ENCODE measurements at regions not wholly inside any gene's neighbourhood (a gene's known extent, or its start where the extent isn't known, plus 50 kb on each side); places are given as distances from the start of the nearest gene placed in this dataset.

DNA sequence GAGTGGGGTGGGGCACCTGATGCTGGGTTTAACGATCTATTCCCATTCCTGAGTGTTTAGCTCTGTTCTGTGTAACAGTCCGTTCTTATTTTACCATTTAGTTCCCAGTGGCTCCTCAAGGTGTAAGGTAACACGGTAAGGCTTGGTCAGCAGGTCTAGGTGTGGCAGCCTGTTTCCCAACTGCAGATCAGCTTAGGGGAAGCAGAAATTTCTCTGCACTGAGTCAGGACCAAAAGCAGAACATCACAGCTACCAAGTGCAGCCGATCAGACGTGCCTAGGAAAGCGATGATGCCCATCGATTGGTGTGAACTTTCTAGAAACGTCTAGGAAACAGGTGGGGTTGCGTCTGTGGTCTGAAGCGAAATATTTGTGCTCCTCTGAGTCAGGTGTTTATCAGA lies 240.1 kb downstream of the STIM2 start:
- ChIA-PET POLR2A (no interaction called here), CTCF (no interaction called here)
- H3K4me1 ChIP-seq = no peaks in the 10 kb centered on the region
- no peak for DNase-seq (ENCODE audit: low read depth in 1 of 2, low spot score in 1 of 2)
- no peak for TF ChIP-seq HOXA7 (CRISPR knock-in tag; IDR thresholded peaks at IDR 0.05)
- no peak for TF ChIP-seq JUN (IDR thresholded peaks at IDR 0.05)
- no peak for TF ChIP-seq PHF8 (IDR thresholded peaks at IDR 0.05; ENCODE audit: borderline replicate concordance, low read depth)
- TF ChIP-seq, protein P1, sequence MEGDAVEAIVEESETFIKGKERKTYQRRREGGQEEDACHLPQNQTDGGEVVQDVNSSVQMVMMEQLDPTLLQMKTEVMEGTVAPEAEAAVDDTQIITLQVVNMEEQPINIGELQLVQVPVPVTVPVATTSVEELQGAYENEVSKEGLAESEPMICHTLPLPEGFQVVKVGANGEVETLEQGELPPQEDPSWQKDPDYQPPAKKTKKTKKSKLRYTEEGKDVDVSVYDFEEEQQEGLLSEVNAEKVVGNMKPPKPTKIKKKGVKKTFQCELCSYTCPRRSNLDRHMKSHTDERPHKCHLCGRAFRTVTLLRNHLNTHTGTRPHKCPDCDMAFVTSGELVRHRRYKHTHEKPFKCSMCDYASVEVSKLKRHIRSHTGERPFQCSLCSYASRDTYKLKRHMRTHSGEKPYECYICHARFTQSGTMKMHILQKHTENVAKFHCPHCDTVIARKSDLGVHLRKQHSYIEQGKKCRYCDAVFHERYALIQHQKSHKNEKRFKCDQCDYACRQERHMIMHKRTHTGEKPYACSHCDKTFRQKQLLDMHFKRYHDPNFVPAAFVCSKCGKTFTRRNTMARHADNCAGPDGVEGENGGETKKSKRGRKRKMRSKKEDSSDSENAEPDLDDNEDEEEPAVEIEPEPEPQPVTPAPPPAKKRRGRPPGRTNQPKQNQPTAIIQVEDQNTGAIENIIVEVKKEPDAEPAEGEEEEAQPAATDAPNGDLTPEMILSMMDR (IDR thresholded peaks at IDR 0.05) = no peak
- no peak for TF ChIP-seq SREBF2 (IDR thresholded peaks at IDR 0.05)
- TF ChIP-seq, protein P2, sequence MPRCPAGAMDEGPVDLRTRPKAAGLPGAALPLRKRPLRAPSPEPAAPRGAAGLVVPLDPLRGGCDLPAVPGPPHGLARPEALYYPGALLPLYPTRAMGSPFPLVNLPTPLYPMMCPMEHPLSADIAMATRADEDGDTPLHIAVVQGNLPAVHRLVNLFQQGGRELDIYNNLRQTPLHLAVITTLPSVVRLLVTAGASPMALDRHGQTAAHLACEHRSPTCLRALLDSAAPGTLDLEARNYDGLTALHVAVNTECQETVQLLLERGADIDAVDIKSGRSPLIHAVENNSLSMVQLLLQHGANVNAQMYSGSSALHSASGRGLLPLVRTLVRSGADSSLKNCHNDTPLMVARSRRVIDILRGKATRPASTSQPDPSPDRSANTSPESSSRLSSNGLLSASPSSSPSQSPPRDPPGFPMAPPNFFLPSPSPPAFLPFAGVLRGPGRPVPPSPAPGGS (IDR thresholded peaks at IDR 0.05) = no peak
- TF ChIP-seq CHD2 (IDR thresholded peaks at IDR 0.05; ENCODE audit: low read length, partially characterized antibody) = no peak
- FAIRE-seq = no peak
- 19% methylated on average over 10 of the region's 10 CpGs for WGBS (ENCODE audit: missing lambda C conversion rate)
- no peak overlapping the region for H3K27ac ChIP-seq
- no peaks in the 10 kb centered on the region for H3K9me3 ChIP-seq
- ATAC-seq = no peak
- no peak overlapping the region for H3K4me3 ChIP-seq
- H3K4me2 ChIP-seq = no peak overlapping the region

DNA sequence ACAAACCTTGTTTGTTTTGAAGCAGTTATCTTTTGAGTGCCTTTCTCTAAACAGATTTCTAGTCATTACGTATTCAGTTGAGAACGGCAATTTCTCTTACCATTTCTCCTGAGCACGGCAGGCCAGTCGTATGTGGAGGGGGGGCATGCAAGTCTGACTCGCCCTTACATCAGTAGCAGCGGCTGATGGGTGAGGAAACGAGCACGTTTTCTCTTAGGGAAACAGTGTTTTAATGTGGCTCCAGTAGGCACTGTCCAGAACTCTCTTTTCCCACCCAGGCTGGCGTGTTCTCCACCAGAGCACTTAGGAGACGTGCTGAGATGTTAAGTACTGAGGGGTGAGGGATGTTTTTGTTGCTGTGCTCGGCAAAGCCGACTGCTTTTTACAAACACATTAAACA lies 240.5 kb downstream of the STIM2 start:
- ATAC-seq (no peak), FAIRE-seq (no peak), DNase-seq (ENCODE audit: low read depth in 1 of 2, low spot score in 1 of 2) (no peak)
- ChIA-PET CTCF (no interaction called here), POLR2A (no interaction called here)
- no peaks in the 10 kb centered on the region for H3K4me1 ChIP-seq
- 41% methylated on average over 12 of the region's 12 CpGs for WGBS (ENCODE audit: missing lambda C conversion rate)
- H3K4me2 ChIP-seq = no peak overlapping the region
- TF ChIP-seq HOXB13 (CRISPR knock-in tag; IDR thresholded peaks at IDR 0.05; ENCODE audit: low read depth) = no peak
- no peak for TF ChIP-seq EP300 (IDR thresholded peaks at IDR 0.05)
- no peak for TF ChIP-seq HOXB5 (CRISPR knock-in tag; IDR thresholded peaks at IDR 0.05)
- TF ChIP-seq, protein P3, sequence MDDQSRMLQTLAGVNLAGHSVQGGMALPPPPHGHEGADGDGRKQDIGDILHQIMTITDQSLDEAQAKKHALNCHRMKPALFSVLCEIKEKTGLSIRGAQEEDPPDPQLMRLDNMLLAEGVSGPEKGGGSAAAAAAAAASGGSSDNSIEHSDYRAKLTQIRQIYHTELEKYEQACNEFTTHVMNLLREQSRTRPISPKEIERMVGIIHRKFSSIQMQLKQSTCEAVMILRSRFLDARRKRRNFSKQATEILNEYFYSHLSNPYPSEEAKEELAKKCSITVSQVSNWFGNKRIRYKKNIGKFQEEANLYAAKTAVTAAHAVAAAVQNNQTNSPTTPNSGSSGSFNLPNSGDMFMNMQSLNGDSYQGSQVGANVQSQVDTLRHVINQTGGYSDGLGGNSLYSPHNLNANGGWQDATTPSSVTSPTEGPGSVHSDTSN (IDR thresholded peaks at IDR 0.05) = no peak
- no peaks in the 10 kb centered on the region for H3K9me3 ChIP-seq
- no peak overlapping the region for H3K4me3 ChIP-seq
- H3K27ac ChIP-seq = no peak overlapping the region

DNA sequence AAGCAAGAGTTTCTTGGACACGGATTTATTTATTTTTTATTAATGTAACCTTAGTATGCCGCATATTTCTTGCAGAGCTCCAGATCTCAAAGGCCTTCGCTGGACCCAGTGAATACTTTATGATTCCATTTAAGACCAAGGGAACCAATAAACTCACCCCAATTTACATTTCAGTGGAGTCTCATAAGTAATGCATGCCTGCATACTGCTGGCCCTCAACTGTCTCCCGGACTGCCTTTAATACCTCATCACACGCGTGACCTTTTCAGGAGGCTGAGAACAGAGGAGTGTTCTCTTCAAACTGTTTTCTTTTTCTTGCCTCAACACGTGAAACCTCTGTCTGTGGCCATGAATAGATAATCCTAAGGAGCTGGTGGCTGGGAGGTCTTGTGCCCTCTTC lies 240.9 kb downstream of the STIM2 start:
- WGBS (ENCODE audit: missing lambda C conversion rate) = 58% methylated on average over 7 of the region's 7 CpGs
- Histone ChIP-seq H3K4me3 (no peak overlapping the region), H3K9me3 (no peaks in the 10 kb centered on the region), H3K27ac (no peak overlapping the region), H3K4me2 (no peak overlapping the region), H3K4me1 (no peaks in the 10 kb centered on the region)
- CTCF ChIA-PET = no interaction called here
- FAIRE-seq = no peak
- TF ChIP-seq NFE2L2 (conservative IDR thresholded peaks at IDR 0.05; ENCODE audit: low read length) (no peak), BHLHE40 (IDR thresholded peaks at IDR 0.05; ENCODE audit: low read depth, low read length) (no peak), NPAS2 (CRISPR knock-in tag; IDR thresholded peaks at IDR 0.05; ENCODE audit: borderline replicate concordance) (no peak), JUN (IDR thresholded peaks at IDR 0.05) (no peak)
- TF ChIP-seq, protein P4, sequence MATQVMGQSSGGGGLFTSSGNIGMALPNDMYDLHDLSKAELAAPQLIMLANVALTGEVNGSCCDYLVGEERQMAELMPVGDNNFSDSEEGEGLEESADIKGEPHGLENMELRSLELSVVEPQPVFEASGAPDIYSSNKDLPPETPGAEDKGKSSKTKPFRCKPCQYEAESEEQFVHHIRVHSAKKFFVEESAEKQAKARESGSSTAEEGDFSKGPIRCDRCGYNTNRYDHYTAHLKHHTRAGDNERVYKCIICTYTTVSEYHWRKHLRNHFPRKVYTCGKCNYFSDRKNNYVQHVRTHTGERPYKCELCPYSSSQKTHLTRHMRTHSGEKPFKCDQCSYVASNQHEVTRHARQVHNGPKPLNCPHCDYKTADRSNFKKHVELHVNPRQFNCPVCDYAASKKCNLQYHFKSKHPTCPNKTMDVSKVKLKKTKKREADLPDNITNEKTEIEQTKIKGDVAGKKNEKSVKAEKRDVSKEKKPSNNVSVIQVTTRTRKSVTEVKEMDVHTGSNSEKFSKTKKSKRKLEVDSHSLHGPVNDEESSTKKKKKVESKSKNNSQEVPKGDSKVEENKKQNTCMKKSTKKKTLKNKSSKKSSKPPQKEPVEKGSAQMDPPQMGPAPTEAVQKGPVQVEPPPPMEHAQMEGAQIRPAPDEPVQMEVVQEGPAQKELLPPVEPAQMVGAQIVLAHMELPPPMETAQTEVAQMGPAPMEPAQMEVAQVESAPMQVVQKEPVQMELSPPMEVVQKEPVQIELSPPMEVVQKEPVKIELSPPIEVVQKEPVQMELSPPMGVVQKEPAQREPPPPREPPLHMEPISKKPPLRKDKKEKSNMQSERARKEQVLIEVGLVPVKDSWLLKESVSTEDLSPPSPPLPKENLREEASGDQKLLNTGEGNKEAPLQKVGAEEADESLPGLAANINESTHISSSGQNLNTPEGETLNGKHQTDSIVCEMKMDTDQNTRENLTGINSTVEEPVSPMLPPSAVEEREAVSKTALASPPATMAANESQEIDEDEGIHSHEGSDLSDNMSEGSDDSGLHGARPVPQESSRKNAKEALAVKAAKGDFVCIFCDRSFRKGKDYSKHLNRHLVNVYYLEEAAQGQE (IDR thresholded peaks at IDR 0.05) = no peak
- TF ChIP-seq, protein P2 (IDR thresholded peaks at IDR 0.05) = no peak
- TF ChIP-seq, protein P5, sequence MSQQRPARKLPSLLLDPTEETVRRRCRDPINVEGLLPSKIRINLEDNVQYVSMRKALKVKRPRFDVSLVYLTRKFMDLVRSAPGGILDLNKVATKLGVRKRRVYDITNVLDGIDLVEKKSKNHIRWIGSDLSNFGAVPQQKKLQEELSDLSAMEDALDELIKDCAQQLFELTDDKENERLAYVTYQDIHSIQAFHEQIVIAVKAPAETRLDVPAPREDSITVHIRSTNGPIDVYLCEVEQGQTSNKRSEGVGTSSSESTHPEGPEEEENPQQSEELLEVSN (IDR thresholded peaks at IDR 0.05; ENCODE audit: borderline replicate concordance, low read depth) = no peak
- POLR2A ChIA-PET = no interaction called here
- DNase-seq (ENCODE audit: low read depth in 1 of 2, low spot score in 1 of 2) = no peak
- ATAC-seq = no peak
